AG04449 (cell line): ENCODE measurements at regions not wholly inside any gene's neighbourhood (a gene's known extent, or its start where the extent isn't known, plus 50 kb on each side); places are given as distances from the start of the nearest gene placed in this dataset.

ENCODE experiments used
- CTCF ChIA-PET: fragments of 350-600 bp; formaldehyde crosslinking; extraction: SDS; loops from one replicate; lab custom pipeline; 2021; ENCODE audit warnings: antibody characterized with exemption; lab: Yijun Ruan, JAX
- POLR2A ChIA-PET: fragments of 400-600, 350-600 bp; formaldehyde crosslinking; extraction: SDS; loops from one replicate; lab custom pipeline; 2020; ENCODE audit warnings: antibody characterized with exemption, inconsistent platforms; lab: Yijun Ruan, JAX
- DNase-seq: peaks from one replicate; pipeline ENCODE4 v3.0.0-alpha.2; 2010; ENCODE audit warnings: low read depth, low spot score
- H3K4me3 ChIP-seq: 2 replicates; pipeline ENCODE4 v1.5.1; 2011; ENCODE audit warnings: low read depth, mild to moderate bottlenecking, control low read depth, low read length
- TF ChIP-seq, protein P1 (sequence below): IDR thresholded peaks from one replicate; pipeline ENCODE4 v1.5.1; 2011; ENCODE audit warnings: mild to moderate bottlenecking, moderate library complexity, low read length, control low read depth, inconsistent platforms; ENCODE audit not compliant: insufficient read depth; ENCODE audit errors: missing control alignments

DNA sequence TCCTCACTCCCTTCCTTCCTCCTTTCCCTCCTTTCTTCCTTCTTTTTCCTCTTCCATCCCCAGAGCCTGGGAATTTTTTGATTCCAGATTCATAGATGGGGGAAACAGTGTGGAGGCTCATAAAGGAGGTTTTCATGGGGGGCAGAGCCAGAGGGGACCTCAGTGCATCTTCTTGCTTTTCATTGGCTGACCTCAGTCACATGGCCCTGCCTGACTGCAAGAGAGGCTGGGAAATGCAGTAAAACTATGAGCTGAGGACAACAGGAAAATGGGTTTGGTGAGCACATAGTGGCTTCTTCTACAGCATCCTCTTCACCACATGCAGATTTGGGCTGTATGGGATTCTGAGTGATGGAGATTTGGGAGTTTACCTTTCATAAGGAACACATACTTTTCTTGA, 437.1 kb upstream of the TBX3 start:
- no peak for DNase-seq
- H3K4me3 ChIP-seq, result no peak overlapping the region
- TF ChIP-seq, protein P1, sequence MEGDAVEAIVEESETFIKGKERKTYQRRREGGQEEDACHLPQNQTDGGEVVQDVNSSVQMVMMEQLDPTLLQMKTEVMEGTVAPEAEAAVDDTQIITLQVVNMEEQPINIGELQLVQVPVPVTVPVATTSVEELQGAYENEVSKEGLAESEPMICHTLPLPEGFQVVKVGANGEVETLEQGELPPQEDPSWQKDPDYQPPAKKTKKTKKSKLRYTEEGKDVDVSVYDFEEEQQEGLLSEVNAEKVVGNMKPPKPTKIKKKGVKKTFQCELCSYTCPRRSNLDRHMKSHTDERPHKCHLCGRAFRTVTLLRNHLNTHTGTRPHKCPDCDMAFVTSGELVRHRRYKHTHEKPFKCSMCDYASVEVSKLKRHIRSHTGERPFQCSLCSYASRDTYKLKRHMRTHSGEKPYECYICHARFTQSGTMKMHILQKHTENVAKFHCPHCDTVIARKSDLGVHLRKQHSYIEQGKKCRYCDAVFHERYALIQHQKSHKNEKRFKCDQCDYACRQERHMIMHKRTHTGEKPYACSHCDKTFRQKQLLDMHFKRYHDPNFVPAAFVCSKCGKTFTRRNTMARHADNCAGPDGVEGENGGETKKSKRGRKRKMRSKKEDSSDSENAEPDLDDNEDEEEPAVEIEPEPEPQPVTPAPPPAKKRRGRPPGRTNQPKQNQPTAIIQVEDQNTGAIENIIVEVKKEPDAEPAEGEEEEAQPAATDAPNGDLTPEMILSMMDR, result no peak
- ChIA-PET CTCF (no interaction called here), POLR2A (no interaction called here)

DNA sequence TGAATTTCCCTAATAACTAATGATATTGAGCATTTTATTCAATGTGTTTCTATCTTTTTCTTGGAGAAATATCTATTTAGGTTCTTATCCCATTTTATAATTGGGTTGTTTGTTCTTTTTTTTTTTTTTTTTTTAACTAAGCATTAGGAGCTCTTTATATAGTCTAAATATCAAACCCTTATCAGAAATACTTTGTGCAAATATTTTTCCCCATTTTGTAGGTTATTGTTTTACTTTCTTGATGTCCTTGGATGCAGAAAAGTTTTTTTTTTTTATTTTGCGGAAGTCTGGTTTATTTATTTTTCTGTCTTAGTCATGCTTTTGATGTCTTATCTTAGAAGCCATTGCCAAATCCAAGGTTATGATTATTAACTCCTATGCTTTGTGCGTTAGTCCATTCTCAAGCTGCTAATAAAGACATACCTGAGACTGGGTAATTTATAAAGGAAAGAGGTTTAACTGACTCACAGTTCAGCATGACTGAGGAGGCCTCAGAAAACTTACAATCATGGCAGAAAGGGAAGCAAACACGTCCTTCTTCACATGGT, 434.3 kb upstream of the TBX3 start:
- POLR2A ChIA-PET, result no interaction called here
- no peak for DNase-seq
- CTCF ChIA-PET, result no interaction called here
- H3K4me3 ChIP-seq, result no peak overlapping the region
- TF ChIP-seq, protein P1, result no peak

DNA sequence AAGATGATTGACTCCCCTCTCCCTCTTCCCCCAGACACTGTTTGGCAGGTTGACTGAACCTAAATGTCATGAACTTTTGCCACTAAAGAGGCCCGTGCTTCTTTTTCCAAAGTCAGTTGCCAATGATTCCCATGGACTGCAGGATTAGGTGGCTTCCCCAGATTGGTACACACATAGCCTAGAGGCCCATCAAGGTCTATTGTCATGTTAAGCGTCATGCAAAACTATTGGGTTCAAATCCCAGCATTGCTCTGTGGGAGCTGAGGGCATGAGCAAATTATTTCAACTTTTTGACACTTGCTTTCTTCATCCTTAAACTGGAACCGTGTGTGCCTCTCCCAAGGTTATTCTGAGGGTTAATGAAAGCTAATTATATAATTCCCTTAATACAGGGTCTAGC, 430.2 kb upstream of the TBX3 start:
- TF ChIP-seq, protein P1, result no peak
- no peak for DNase-seq
- ChIA-PET POLR2A (no interaction called here), CTCF (interaction anchor here (1.0 kb wide), 1 partner anchor 11 kb away, joined by 3 read pairs; no protein-coding TSS in a partner anchor)
- H3K4me3 ChIP-seq, result no peak overlapping the region

DNA sequence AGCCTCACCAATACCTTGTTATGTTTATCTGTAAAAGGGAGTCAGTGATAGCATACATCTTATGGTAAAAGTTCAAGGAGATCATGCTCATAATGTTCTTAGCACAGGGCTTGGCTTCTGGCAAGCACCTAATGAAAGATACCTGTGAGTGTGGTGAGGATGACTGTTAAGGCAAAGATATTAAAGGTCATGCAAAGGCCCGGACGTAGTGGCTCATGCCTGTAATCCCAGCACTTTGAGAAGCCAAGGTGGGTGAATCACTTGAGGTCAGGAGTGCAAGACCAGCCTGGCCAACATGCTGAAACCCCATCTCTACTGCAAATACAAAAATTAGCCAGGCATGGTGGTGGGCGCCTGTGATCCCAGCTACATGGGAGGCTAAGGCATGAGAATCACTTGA, 425.9 kb upstream of the TBX3 start:
- POLR2A ChIA-PET, result no interaction called here
- H3K4me3 ChIP-seq, result no peak overlapping the region
- TF ChIP-seq, protein P1, result no peak
- CTCF ChIA-PET, result no interaction called here
- no peak for DNase-seq

- POLR2A ChIA-PET, result no interaction called here
- CTCF ChIA-PET, result interaction anchor here (1.0 kb wide), 1 partner anchor 15 kb away, joined by 3 read pairs; no protein-coding TSS in a partner anchor
These were observed 424.4 kb upstream of the TBX3 start for GRCh38 chr12:115108129-115109100.

More at GRCh38 chr12:115108129-115109100, 424.4 kb upstream of the TBX3 start:
- TF ChIP-seq, protein P1, result no peak
- no peak overlapping the region for H3K4me3 ChIP-seq
- no peak for DNase-seq
